Germinal center (tissue), 1 donor: ENCODE measurements at regions not wholly inside any gene's neighbourhood (a gene's known extent, or its start where the extent isn't known, plus 50 kb on each side); places are given as distances from the start of the nearest gene placed in this dataset.
"Not testable (repeated sequence)": the region's sequence is repeated elsewhere in the genome, so short reads cannot be mapped to it uniquely, and the experiment has no call there.

Experiments
- DNase-seq: peaks from one replicate; pipeline ENCODE4 v3.0.0; 2012; ENCODE audit warnings: mixed read lengths, low spot score

DNA sequence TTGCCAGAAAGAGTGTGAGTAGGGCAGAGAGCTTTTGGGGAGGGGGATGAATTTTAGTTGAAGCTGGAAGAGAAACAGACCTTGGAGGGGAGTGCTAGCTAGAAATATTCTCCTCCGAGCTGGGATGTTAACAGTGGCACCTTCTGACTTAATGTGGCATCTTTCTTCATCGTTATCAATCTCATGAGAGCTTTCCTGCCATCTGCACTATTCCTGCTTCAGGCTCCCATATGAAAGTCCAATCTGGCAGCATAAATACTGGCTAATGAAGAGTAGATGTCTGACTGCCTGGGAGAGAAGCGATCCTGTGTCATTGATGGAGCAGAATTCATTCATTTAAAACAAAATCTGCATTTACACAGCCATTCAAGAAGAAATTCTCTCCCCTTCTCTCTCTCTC, 284.5 kb downstream of the TMEM38B start:
- DNase-seq, result no peak

DNA sequence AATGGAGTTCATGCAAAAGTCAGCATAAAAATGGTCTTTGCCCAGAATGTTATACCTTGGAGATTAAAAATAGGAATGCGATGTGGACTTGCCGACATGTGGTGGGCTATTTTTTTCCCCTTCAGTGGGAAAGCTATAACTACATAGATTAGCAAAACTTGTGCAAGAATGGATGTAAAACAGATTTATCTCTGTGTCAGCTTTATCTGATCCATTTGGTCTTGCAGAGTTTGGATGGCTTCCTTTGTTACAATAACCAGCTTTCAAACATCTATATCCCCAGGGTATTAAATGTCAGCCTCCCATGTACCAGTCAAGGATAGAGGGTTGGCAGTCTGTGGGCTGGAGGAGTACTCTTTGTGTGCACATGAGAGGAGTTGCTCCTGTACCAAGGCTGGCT, 284.9 kb downstream of the TMEM38B start:
- DNase-seq, result no peak

DNA sequence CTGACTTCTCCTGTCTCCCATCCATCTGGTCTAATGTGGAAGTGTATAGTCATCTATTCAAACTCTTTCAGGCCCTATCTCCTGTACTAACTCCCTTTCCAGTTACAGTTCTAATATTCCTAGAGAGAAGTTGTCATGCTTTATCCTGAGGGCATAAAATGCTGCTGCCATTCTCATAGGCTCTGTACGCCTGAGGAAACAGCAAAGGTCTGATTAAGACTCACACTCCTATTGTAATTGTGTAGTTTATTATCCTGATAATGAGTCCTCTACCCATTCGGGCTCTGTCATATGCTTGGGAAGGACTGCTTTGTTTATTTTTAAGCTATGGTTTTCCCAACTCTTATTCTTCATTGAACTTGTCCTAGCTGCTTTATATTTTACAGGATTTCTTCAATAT, 290.4 kb downstream of the TMEM38B start:
- DNase-seq, result no peak

DNA sequence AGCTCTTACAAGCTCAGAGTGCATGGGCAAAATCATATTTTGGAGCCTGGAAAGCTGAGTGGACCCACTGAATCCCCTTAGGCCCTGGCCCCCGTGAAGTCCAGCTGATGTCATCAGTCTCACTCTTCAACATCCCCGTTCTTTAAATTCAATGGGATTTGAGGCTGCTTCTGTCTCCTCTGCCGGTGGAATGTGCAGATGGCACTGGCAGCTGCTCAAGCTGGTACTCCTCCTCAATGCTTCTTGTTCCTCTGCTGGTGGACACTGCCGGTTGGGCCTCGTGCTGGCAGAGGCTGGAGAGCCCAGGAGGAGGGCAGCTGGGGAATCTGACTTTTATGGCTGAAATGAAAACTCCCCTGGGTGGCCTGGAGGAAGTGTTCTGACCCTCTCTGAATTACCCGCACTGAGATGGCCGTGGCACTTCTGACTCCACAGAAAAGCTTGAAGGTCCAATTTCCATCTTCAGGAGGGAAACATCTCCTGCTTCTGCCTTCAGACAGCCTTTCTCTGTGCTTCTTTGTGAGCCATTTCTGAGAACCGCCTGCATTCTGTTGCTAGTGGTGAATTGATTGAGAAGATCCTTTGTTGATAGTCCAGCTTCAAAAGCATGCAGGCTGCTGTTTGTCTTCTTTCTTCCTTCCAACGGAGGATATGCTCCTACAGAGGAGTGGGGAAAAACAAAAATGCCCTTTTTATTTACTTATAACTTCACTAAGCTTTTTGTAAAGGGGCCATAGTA, 298.9 kb downstream of the TMEM38B start:
- DNase-seq, result no peak

DNA sequence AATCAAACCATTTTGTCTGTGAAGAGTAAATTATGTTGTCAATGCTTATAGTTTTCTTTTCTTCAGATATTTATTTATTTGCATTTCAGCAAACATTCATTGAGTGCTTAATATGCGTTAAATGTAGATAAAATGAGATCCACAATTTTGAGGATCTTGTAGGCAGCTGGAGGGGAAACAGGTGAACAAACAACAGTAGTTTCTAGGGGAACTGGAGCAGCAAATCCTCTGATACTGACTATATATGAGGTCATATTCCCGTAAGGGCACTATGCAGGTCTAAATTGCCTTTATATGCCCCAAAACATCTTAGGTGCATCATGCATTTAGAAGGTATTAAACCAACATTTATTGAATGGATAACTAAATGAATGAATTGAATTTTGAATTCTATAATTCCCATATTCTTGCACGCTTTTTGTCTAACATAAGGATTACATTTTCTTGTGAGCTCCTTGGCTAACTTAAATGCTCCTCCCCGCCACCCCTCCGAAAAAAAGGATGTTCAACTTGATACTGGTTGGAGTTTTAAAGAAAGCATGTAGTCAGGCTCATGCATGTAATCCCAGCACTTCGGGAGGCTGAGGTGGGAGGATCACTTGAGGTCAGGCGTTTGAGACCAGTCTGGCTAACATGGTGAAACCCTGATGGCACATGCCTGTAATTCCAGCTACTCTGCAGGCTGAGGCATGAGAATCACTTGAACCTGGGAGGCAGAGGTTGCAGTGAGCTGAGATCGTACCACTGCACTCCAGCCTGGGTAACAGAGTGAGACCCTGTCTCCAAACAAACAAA, 299.8 kb downstream of the TMEM38B start:
- DNase-seq, result no peak

DNA sequence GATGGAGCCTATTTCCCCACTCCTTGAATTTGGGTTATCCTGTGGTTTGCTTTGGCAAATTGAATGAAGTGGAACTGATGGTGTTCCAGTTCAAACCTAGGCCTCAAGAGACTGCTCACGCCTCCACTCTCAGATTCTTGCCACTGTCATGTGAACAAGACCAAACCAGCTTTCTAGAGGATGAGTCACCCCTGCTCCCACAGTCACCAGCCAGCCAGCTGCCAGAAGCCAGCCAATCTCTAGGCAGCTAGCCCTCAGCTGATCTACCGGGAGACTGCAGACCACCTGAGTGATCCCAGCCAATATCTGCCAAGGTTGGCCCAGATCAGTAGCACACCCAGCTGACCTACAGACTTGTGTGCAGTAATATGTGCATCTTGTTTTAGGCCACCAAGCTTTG, 300.6 kb downstream of the TMEM38B start:
- no peak for DNase-seq

DNA sequence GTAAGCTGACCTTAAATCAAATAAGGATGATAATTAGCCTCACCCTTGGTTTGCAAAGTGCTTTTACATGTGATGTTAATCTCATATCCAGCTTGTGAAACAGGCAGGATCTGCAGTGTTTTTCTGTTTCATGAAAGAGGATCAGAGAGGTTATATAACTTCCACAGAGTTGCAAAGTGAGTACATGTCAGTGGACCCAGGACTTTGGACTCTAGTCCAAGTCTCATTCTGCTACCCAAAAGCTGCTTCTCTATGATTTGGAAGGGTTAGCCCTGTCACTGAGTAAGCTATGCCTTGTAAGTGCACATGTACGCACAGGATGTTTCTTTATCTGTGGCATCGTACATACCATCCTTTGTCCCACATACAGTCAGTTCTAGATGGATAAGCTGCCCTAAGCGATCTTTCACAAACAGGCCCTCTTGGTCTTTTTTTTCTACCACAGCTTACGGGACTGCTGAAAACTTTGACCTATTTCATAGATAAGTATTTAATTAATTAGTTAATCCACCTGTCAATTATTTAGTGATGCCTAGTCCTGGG, 322.9 kb downstream of the TMEM38B start:
- DNase-seq, result no peak

DNA sequence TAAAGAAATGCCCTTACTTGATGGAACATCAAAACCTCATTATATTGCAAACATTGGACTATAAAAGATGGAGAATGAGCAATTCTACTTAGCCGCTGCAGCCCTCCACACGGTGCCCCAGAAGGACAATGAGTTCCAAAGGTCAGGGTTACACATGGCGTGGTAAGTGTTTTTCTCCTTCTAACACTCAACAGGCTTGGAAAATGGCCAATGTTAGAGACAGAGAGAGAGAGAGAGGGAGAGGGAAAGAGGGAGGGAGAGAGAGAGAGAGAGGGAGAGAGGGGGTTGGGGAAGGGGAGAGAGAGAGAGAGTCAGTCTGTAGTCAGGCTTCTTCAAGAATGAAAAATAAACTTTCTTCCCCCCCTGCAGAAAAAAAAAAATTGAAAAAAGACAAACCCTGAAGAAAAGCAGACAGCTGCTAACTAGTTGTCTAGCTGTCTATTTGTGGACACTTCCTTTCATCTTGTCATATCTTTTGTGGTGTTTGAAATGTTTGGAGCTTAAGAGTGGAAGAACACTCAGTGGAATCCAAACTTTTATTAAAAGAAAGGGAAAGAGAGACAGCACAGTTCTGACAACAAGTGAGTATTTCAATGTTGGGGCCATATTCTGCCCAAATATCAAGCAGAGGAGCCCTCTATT, 324.8 kb downstream of the TMEM38B start:
- no peak for DNase-seq

DNA sequence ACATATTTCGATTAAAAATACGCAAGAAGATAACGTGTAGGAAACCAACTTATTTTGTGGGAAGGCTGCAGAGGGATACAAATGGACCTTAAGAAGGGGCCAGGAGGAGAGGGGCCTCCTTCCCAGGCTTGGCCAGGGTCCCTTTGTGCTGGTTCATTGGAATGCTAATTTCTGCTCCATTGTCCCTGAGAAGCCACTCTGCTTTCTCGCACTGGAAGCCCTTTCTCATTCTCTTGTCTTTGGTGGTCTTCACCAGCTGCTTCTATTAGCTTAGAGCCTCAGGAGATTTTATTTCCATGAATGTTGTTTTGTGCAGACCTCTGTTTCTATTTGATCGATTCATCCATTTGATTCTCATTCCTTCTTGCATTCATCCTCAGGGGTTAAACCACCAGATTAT, 325.4 kb downstream of the TMEM38B start:
- DNase-seq, result no peak

DNA sequence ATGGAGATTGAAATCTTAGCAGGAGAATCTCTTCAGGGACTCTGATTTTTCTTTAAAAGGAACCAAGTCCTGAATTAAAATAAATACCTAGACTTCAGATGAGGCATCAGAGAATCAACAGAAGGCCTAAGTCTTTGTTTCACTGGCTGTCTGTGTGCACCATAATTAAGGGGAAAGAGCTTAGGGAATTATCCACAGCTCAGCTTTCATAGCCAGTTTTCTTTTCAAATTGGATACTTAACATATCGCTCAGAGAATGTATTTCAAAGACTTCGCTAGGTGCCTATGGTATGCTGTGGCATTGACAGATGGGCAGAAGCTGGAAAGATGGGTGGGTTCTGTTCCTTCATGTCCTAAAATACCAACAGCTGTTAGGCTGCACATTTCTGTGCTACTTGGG, 325.8 kb downstream of the TMEM38B start:
- DNase-seq, result no peak

DNA sequence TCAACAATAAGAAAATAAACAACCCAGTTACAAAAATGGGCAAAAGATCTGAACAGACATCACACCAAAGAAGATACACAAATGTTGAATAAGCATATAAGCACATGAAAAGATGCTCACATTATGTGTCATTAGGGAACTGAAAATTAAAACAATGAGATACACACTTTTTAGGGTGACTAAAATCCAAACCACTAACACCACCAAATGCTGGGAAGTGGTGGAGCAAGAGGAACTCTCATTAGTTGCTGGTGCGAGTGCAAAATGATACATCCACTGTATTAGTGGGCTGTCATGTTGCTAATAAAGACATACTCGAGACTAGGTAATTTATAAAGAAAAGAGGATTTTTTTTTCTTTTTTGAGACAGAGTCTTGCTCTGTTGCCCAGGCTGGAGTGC, 329.1 kb downstream of the TMEM38B start:
- no peak for DNase-seq

DNA sequence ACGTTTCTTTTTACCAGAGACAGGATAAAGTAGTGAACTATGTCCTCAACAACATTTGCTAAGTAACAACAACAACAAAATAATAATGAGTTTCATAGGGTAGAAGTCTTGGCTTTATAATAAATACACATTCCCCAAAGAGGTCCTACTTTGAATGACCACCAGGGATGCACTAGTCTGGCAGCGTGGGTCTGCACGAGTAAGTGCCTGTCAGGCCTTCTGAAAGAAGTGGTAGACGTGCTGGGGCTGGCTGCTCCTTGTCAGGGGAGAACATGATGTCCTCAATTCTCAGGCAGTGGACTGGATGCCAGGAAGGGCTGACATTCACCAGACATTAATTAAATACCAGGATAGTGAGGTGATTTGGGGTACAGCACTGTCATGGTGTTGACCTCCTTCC, 331.1 kb downstream of the TMEM38B start:
- no peak for DNase-seq

DNA sequence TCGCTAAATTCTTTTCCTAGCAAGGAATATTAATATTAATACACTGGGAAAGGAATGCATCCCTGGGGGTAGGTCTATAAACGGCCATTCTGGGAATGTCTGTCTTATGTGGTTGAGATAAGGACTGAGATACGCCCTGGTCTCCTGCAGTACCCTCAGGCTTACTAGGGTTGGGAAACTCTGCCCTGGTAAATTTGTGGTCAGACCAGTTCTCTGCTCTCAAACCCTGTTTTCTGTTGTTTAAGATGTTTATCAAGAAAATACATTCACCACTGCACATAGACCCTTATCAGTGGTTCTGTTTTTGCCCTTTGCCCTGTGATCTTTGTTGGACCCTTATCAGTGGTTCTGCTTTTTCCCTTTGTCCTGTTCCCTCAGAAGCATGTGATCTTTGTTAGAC, 335.8 kb downstream of the TMEM38B start:
- DNase-seq, result not testable (repeated sequence)

DNA sequence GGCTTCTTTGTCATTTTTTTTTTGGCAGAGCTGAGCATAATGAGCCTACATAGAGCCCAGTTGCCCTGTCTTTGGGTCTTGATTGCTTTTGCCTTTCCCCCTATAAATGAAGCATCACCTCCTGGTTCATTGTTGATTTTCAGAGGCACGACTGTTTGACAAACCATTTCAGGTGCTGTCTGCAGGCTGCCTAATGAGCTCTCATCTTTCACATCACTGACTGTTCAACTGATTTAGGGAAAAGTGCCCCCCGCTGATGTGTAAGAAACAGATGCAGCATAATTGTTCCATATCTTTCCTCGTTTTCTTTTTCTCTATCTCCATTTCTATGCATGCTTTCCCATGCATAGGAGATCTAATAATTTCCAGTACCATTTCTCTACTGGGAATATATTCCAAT, 338.6 kb downstream of the TMEM38B start:
- no peak for DNase-seq

DNA sequence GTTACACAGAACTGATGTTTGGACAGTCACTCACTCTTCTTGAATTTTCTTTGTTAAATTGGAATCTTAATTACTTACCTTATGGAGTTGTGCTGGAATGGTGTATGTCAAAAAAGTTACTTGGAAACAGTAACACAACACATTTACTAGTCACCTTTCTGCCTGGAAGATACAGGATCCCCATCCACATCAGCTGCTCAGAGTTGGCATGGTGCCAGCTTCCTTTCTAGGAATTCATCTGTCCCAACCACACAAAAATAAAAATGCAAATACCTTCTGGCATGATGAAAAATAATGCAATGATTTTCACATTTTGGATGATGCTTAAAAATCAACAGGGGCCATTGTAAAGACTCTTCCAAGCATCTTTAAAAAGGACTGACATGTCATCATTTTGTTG, 341.5 kb downstream of the TMEM38B start:
- DNase-seq, result no peak

DNA sequence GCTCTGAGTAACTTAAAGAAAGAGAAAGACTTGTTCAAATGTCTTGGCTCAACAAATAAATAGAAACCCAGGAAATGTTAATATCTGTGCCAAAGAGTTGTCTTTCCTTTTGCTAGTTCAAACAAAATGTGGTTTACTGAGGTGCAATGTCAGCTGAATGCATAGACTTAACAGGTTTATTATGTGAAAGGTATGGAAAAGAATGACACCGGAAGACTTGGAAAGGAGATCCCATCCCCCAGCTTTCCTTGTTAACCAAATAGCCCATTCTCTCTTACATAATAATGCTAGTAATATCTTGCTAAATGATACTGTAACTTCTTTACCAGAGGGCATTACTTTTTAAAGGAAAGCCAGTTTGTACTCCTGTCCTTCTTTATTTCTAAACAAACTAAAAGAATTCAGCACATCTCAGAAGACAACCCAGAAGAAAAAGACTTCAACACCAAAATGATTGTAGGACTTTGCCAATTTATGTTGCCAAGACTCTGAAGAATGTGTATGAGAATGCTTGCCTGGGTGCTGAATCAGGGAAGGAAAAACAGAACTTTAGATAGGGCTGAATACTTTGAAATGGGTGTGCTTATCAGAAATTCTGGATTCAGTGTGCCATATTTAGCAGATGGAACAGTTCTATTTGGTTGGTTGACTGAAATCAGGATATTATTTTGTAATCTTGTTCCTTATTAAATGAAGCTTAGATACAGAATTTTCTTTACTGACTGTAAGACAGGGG, 344.1 kb downstream of the TMEM38B start:
- DNase-seq, result no peak

DNA sequence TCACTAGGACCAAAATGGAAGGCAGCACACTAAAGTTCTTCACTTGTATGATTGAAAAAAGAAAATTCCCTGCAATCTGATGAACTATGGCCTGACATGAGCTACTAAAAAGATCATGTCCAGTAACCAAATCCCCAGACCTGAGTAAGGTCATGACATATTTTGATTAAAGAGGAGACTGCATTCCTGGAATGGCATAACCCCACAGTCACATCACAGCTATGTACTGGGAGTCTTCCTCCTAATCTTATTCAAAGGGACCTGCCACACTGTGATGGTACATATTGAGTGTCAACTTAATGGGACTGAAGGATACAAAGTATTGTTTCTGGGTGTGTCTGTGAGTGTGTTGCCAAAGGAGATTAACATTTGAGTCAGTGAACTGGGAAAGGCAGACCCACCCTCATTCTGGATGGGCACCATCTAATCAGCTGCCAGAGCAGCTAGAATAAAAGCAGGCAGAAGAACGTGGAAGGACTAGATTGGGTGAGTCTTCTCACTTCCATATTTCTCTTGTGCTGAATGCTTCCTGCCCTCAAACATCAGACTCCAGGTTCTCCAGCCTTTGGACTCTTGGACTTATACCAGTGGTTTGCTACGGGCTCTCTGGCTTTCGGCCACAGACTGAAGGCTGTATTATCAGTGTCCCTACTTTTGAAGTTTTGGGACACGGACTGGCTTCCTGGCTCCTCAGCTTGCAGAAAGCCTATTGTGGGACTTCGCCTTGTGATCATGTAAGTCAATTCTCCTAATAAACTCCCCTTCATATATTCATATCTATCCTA, 345.0 kb downstream of the TMEM38B start:
- no peak for DNase-seq

DNA sequence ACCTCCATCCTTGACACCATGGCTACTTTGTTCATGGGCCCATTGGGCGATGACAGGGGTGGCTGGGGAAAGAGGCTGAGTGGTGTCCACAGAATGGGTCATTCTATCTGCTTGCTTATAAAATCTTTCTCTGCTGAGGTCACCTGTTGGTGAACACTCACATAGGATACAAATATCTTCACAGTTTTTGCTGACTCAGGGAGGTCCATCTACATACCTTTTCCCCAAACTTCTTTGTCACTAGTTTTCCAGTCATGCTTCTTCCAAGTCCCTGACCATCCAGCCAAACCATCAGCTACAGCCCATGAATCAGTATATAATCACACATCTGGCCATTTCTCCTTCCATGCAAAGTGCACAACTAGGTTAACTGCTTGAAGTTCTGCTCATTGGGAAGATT, 347.6 kb downstream of the TMEM38B start:
- DNase-seq, result not testable (repeated sequence)

DNA sequence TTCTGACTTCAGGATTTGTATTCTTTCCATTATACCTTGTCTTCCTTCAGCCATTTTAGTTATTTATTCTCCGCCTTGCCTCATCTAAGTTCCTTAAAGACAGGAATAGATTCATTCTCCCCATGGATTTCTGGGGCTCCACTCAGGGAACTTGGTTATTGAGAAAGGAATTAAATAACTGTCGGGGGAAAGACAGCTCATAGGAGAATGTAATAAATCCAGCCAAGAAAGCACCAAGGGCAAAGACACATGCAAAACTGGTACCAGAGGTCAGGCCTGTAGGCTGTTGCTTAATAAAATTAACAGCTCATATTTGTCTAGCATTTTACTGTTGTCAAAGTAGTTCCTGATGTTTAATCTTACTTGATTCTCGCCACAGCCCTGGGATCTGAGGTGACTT, 357.2 kb downstream of the TMEM38B start:
- no peak for DNase-seq

DNA sequence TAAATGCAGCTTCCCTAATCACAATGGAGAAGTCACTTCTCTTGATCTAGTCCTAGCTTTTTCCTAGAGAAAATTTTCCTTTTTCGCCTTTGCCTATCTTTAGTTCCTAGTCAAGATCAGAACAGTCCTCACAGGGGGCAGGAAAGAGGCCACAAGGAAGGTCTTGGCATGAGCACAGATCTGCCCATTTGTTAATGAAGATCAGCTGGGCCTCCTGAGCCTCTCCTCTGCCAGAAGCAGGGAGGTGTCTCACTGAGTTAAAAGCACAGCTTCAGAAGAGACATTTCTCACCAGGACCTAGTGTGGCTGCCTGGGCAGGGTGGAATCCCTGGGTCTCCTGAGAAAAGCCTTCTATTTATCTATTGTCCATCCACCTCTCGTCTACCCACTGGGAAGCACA, 357.8 kb downstream of the TMEM38B start:
- DNase-seq, result no peak

DNA sequence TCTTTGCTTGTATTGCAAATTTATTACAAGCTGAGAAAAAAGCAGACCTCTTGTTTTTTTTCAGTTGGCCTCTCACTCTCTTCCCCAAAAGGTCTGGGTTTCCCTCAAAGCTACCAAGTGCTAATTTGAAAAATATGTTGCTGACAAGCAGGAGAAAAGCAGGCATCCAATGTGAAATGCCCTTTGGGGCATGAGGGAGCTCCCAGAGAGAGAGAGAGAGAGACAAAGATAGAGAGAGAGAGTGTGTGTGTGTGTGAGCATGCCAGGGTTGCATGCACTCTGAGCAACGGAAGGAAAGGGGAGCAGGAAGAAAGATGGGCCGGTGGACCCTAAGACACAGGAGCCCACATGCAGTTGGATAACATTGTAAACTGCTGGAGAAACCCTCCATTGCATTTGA, 358.4 kb downstream of the TMEM38B start:
- DNase-seq, result no peak
